K562 (cell line): ENCODE measurements at regions not wholly inside any gene's neighbourhood (a gene's known extent, or its start where the extent isn't known, plus 50 kb on each side); places are given as distances from the start of the nearest gene placed in this dataset.

Experiments
- CEBPG ChIP-seq, 3 experiments: fragments of 200-800 bp in 1 of 3; sonication (Bioruptor generic) in 1 of 3; sonication (generic) in 1 of 3; formaldehyde crosslinking in 1 of 3; IDR thresholded peaks in 2 of 3; conservative IDR thresholded peaks in 1 of 3; 2 replicates each; pipeline versions ENCODE4 v1.6.1 to v1.8.0; 2016 to 2022; ENCODE audit warnings: missing compliant biosample characterization in 2 of 3, missing genetic modification characterization in 2 of 3, mild to moderate bottlenecking in 1 of 3, missing genetic modification reagents in 1 of 3
- DPF2 ChIP-seq: fragments of 450-650 bp; IDR thresholded peaks from 2 replicates; pipeline ENCODE4 v1.6.1; 2016
- FOXK1 ChIP-seq: sonication (generic); formaldehyde crosslinking; IDR thresholded peaks from 2 replicates; pipeline ENCODE4 v1.8.0; 2022; ENCODE audit warnings: missing genetic modification reagents, mild to moderate bottlenecking, borderline replicate concordance
- GATAD2B ChIP-seq: fragments of 450-650 bp; IDR thresholded peaks from 2 replicates; pipeline ENCODE4 v1.6.1; 2017; ENCODE audit warnings: mild to moderate bottlenecking, borderline replicate concordance
- NCOA1 ChIP-seq: fragments of 450-650 bp; IDR thresholded peaks from 2 replicates; pipeline ENCODE4 v1.6.1; 2016; ENCODE audit warnings: low read depth
- NR4A1 ChIP-seq, 2 experiments: fragments of 250-450 bp in 1 of 2; fragments of 450-650 bp in 1 of 2; sonication (Bioruptor Pico) in 1 of 2; IDR thresholded peaks; 2 replicates each; pipeline versions ENCODE4 v1.4.0 to v1.6.1; 2016 to 2020; ENCODE audit warnings: mild to moderate bottlenecking in 2 of 2, missing compliant biosample characterization in 1 of 2, missing genetic modification characterization in 1 of 2, moderate library complexity in 1 of 2
- PML ChIP-seq: IDR thresholded peaks from 2 replicates; pipeline ENCODE4 v1.6.1; 2012; ENCODE audit warnings: low read length, inconsistent platforms
- SLC30A9 ChIP-seq: fragments of 250-450 bp; sonication (Bioruptor Pico); IDR thresholded peaks from 2 replicates; pipeline ENCODE4 v1.8.0; 2022; ENCODE audit warnings: mild to moderate bottlenecking, moderate library complexity
- SMARCB1 ChIP-seq: IDR thresholded peaks from 2 replicates; pipeline ENCODE4 v1.6.1; 2011; ENCODE audit warnings: improper control_type of control experiment, low read depth; ENCODE audit not compliant: insufficient read length
- SMC3 ChIP-seq: conservative IDR thresholded peaks from 2 replicates; pipeline ENCODE4 v1.6.1; 2011; ENCODE audit warnings: low read depth, low read length, improper control_type of control experiment; ENCODE audit not compliant: insufficient read depth
- SREBF1 ChIP-seq: fragments of 150-350 bp; IDR thresholded peaks from 2 replicates; pipeline ENCODE4 v1.6.1; 2014; ENCODE audit warnings: antibody characterized with exemption, low read depth, low read length, borderline replicate concordance
- SRSF3 ChIP-seq: fragments of 200-400 bp; formaldehyde crosslinking; IDR thresholded peaks from 2 replicates; pipeline ENCODE4 v1.6.1; 2016; ENCODE audit warnings: mild to moderate bottlenecking, low read length, moderate library complexity; ENCODE audit not compliant: insufficient read depth
- TAF15 ChIP-seq: fragments of 200-400 bp; formaldehyde crosslinking; IDR thresholded peaks from 2 replicates; pipeline ENCODE4 v1.6.1; 2017; ENCODE audit warnings: mild to moderate bottlenecking, low read depth, low read length, moderate library complexity
- TSC22D4 ChIP-seq: fragments of 450-650 bp; IDR thresholded peaks from 2 replicates; pipeline ENCODE4 v1.6.1; 2016; ENCODE audit warnings: missing genetic modification characterization, missing biosample characterization, control low read depth
- ZBTB8A ChIP-seq: fragments of 450-650 bp; IDR thresholded peaks from 2 replicates; pipeline ENCODE4 v1.6.1; 2018; ENCODE audit warnings: mild to moderate bottlenecking, moderate library complexity; ENCODE audit not compliant: partially characterized antibody
- ZC3H8 ChIP-seq: fragments of 450-650 bp; IDR thresholded peaks from 2 replicates; pipeline ENCODE4 v1.6.1; 2017
- ZNF133 ChIP-seq: fragments of 250-450 bp; sonication (Bioruptor Pico); IDR thresholded peaks from 2 replicates; pipeline ENCODE4 v1.4.0; 2020; ENCODE audit warnings: mild to moderate bottlenecking
- ZNF239 ChIP-seq: fragments of 250-450 bp; sonication (Bioruptor Pico); IDR thresholded peaks from 2 replicates; pipeline ENCODE4 v1.4.0; 2020; ENCODE audit warnings: mild to moderate bottlenecking
- TF ChIP-seq, protein P1 (sequence below): fragments of 250-450 bp; sonication (Bioruptor Pico); IDR thresholded peaks from 2 replicates; pipeline ENCODE4 v1.5.0; 2020; ENCODE audit warnings: mild to moderate bottlenecking
- TF ChIP-seq, protein P2 (sequence below): IDR thresholded peaks from 2 replicates; pipeline ENCODE4 v1.6.1; 2014; ENCODE audit warnings: antibody characterized with exemption
- TF ChIP-seq, protein P3 (sequence below): IDR thresholded peaks from 3 replicates; pipeline ENCODE4 v1.6.1; 2011; ENCODE audit warnings: borderline replicate concordance, mild to moderate bottlenecking, moderate library complexity; ENCODE audit not compliant: insufficient read length; ENCODE audit errors: extremely low read depth
- TF ChIP-seq, protein P4 (sequence below): fragments of 450-650 bp; IDR thresholded peaks from 2 replicates; pipeline ENCODE4 v1.6.1; 2016; ENCODE audit warnings: missing biosample characterization, missing genetic modification characterization

DNA sequence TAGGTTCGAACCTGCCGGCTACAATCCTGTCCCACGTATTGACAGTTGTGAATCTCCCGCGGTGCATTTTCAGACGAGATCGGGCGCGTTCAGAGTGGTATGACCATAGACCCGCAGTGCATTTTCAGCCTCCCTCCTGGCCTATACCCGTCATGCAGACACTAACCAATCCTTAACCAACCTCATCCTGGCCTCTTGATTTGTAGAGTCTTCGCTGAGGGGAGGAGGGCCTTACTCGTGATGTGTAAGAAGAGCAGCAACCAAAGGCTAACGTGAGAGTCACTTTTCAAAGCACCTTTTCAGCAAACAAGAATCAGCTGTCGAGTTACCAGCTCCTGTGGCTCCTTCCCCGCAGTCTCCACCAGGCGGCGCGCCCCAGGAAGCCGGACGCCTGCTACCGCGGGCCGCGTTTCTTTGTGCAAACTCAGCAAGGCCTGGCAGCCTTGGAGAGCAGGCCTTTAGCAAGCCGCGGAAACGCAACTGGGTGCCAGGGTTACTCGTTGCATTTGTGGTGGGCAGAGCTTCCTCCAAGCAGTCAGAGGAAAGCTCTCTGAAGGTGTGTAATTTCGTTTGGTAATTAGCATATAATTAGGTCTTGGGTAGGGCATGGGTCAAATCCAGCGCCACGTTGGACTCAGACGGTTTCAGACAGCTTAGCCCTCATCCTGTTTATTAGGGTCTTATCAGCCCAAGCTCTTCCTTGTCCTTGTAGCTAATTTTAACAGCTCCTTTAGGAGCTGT is 139.8 kb downstream of the OR2B2 start (continued):
- TF ChIP-seq SMARCB1: no peak
- no peak for TF ChIP-seq SREBF1
- peak; percentile 95 for TF ChIP-seq SMC3
- TF ChIP-seq, protein P1, sequence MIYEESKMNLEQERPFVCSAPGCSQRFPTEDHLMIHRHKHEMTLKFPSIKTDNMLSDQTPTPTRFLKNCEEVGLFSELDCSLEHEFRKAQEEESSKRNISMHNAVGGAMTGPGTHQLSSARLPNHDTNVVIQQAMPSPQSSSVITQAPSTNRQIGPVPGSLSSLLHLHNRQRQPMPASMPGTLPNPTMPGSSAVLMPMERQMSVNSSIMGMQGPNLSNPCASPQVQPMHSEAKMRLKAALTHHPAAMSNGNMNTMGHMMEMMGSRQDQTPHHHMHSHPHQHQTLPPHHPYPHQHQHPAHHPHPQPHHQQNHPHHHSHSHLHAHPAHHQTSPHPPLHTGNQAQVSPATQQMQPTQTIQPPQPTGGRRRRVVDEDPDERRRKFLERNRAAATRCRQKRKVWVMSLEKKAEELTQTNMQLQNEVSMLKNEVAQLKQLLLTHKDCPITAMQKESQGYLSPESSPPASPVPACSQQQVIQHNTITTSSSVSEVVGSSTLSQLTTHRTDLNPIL (CRISPR knock-in tag): no peak
- peak; percentile 65; the same call in 1 of the 2 replicates for TF ChIP-seq ZNF239 (CRISPR knock-in tag)
- TF ChIP-seq ZBTB8A: no peak
- TF ChIP-seq TAF15: no peak
- no peak for TF ChIP-seq SRSF3
- TF ChIP-seq GATAD2B: no peak
- TF ChIP-seq SLC30A9 (CRISPR knock-in tag): no peak
- TF ChIP-seq, protein P2, sequence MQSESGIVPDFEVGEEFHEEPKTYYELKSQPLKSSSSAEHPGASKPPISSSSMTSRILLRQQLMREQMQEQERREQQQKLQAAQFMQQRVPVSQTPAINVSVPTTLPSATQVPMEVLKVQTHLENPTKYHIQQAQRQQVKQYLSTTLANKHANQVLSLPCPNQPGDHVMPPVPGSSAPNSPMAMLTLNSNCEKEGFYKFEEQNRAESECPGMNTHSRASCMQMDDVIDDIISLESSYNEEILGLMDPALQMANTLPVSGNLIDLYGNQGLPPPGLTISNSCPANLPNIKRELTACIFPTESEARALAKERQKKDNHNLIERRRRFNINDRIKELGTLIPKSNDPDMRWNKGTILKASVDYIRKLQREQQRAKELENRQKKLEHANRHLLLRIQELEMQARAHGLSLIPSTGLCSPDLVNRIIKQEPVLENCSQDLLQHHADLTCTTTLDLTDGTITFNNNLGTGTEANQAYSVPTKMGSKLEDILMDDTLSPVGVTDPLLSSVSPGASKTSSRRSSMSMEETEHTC: no peak
- TF ChIP-seq TSC22D4 (tag): no peak
- TF ChIP-seq FOXK1: 0 out of 2 replicates have a peak, but pooled peaks have one; percentile 65
- TF ChIP-seq, protein P3, sequence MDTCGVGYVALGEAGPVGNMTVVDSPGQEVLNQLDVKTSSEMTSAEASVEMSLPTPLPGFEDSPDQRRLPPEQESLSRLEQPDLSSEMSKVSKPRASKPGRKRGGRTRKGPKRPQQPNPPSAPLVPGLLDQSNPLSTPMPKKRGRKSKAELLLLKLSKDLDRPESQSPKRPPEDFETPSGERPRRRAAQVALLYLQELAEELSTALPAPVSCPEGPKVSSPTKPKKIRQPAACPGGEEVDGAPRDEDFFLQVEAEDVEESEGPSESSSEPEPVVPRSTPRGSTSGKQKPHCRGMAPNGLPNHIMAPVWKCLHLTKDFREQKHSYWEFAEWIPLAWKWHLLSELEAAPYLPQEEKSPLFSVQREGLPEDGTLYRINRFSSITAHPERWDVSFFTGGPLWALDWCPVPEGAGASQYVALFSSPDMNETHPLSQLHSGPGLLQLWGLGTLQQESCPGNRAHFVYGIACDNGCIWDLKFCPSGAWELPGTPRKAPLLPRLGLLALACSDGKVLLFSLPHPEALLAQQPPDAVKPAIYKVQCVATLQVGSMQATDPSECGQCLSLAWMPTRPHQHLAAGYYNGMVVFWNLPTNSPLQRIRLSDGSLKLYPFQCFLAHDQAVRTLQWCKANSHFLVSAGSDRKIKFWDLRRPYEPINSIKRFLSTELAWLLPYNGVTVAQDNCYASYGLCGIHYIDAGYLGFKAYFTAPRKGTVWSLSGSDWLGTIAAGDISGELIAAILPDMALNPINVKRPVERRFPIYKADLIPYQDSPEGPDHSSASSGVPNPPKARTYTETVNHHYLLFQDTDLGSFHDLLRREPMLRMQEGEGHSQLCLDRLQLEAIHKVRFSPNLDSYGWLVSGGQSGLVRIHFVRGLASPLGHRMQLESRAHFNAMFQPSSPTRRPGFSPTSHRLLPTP: no peak
- no peak for TF ChIP-seq NCOA1
- TF ChIP-seq CEBPG (CRISPR knock-in tag; IDR thresholded peaks at IDR 0.05): no peak
- TF ChIP-seq CEBPG (tag; conservative IDR thresholded peaks at IDR 0.05 in 1 of 2, IDR thresholded peaks at IDR 0.05 in 1 of 2): 0 out of 4 replicates have a peak, but pooled peaks of 1 of the 2 experiments have one; percentile 8
- TF ChIP-seq DPF2: peak; percentile 64
- no peak for TF ChIP-seq ZNF133
- TF ChIP-seq, protein P4, sequence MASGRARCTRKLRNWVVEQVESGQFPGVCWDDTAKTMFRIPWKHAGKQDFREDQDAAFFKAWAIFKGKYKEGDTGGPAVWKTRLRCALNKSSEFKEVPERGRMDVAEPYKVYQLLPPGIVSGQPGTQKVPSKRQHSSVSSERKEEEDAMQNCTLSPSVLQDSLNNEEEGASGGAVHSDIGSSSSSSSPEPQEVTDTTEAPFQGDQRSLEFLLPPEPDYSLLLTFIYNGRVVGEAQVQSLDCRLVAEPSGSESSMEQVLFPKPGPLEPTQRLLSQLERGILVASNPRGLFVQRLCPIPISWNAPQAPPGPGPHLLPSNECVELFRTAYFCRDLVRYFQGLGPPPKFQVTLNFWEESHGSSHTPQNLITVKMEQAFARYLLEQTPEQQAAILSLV (tag): peak; percentile 79
- TF ChIP-seq ZC3H8: no peak
- 0 out of 2 replicates have a peak, but pooled peaks have one; percentile 82 for TF ChIP-seq NR4A1 (CRISPR knock-in tag; IDR thresholded peaks at IDR 0.05)
- TF ChIP-seq NR4A1 (tag; IDR thresholded peaks at IDR 0.05): peak; percentile 87
- TF ChIP-seq PML: peak; percentile 39; the same call in 1 of the 2 replicates
